ENCODE measurements at regions not wholly inside any gene's neighbourhood (a gene's known extent, or its start where the extent isn't known, plus 50 kb on each side); places are given as distances from the start of the nearest gene placed in this dataset.

DNA sequence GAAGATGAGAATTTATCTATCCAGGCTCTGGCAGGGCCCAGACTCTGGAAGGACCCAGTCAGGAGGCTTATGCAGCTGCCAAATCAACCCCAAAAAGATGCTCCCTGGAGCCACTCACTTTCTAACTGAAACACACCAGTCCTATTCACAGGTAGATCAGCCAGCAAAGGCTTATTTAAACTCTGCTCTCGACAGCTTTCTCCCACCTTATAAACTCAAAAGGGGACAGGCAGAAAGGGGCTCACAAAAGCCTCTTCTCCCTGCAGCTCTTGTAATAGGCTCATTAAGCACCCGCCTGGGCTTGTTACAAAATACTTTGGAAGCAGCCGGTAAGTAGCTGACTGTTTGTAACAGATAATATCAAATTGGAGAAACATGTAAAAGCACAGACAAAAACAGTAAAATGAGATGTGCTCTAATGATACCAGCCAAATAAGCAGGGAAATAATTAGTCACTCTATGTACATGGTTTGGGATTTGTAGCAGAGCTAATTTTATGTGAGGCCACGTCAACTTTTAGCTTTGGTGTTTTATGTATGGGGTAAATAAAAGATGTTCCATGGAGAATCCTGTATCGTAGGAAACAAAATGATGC lies 213.8 kb downstream of the NR2F2 start:
- TF ChIP-seq, protein P1, sequence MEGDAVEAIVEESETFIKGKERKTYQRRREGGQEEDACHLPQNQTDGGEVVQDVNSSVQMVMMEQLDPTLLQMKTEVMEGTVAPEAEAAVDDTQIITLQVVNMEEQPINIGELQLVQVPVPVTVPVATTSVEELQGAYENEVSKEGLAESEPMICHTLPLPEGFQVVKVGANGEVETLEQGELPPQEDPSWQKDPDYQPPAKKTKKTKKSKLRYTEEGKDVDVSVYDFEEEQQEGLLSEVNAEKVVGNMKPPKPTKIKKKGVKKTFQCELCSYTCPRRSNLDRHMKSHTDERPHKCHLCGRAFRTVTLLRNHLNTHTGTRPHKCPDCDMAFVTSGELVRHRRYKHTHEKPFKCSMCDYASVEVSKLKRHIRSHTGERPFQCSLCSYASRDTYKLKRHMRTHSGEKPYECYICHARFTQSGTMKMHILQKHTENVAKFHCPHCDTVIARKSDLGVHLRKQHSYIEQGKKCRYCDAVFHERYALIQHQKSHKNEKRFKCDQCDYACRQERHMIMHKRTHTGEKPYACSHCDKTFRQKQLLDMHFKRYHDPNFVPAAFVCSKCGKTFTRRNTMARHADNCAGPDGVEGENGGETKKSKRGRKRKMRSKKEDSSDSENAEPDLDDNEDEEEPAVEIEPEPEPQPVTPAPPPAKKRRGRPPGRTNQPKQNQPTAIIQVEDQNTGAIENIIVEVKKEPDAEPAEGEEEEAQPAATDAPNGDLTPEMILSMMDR (tag by site-specific recombination; IDR thresholded peaks at IDR 0.05), result no peak
- TF ChIP-seq ZNF335 (tag by site-specific recombination; conservative IDR thresholded peaks at IDR 0.05) (peak; percentile 82), ZNF138 (tag by site-specific recombination; IDR thresholded peaks at IDR 0.05; ENCODE audit: borderline replicate concordance) (no peak)
- TF ChIP-seq, protein P2, sequence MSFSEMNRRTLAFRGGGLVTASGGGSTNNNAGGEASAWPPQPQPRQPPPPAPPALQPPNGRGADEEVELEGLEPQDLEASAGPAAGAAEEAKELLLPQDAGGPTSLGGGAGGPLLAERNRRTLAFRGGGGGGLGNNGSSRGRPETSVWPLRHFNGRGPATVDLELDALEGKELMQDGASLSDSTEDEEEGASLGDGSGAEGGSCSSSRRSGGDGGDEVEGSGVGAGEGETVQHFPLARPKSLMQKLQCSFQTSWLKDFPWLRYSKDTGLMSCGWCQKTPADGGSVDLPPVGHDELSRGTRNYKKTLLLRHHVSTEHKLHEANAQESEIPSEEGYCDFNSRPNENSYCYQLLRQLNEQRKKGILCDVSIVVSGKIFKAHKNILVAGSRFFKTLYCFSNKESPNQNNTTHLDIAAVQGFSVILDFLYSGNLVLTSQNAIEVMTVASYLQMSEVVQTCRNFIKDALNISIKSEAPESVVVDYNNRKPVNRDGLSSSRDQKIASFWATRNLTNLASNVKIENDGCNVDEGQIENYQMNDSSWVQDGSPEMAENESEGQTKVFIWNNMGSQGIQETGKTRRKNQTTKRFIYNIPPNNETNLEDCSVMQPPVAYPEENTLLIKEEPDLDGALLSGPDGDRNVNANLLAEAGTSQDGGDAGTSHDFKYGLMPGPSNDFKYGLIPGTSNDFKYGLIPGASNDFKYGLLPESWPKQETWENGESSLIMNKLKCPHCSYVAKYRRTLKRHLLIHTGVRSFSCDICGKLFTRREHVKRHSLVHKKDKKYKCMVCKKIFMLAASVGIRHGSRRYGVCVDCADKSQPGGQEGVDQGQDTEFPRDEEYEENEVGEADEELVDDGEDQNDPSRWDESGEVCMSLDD (tag by site-specific recombination; IDR thresholded peaks at IDR 0.05), result no peak

Measured in HEK293 (cell line).